IMR-90 (cell line): ENCODE measurements at regions not wholly inside any gene's neighbourhood (a gene's known extent, or its start where the extent isn't known, plus 50 kb on each side); places are given as distances from the start of the nearest gene placed in this dataset.
"Not testable (repeated sequence)": the region's sequence is repeated elsewhere in the genome, so short reads cannot be mapped to it uniquely, and the experiment has no call there.

ENCODE experiments used
- ATAC-seq: fragments of 200-7000 bp; cut with Tn5 transposase; 2 replicates; pipeline ENCODE4 v1.9.1; 2020; ENCODE audit warnings: low read depth, mild to moderate bottlenecking, moderate library complexity
- BruUV-seq: library from RNA; stranded (reverse); fragments of 400-500 nt; replicated peaks from 2 replicates; lab custom pipeline; 2021; lab: Mats Ljungman, UMichigan
- CTCF ChIA-PET: fragments of 300-600 bp; formaldehyde crosslinking; extraction: SDS; loops from one replicate; lab custom pipeline; 2021; ENCODE audit warnings: antibody characterized with exemption; lab: Yijun Ruan, JAX
- POLR2A ChIA-PET: fragments of 300-600 bp; sonication (Branson Sonifier 250); formaldehyde crosslinking; loops from one replicate; lab custom pipeline; 2022; ENCODE audit warnings: antibody characterized with exemption; ENCODE audit not compliant: unreplicated experiment; lab: Charles Lee
- DNase-seq: peaks from one replicate; pipeline ENCODE4 v3.0.0; 2013
- H2AFZ ChIP-seq: replicated peaks from 2 replicates; pipeline ENCODE3; 2013; ENCODE audit warnings: low read length, mild to moderate bottlenecking; ENCODE audit not compliant: poor library complexity
- H2AK5ac ChIP-seq: 2 replicates; pipeline ENCODE4 v1.6.1; 2013; ENCODE audit warnings: low read depth, low read length, inconsistent platforms
- H2AK9ac ChIP-seq: replicated peaks from 2 replicates; pipeline ENCODE3; 2013; ENCODE audit warnings: mild to moderate bottlenecking, low read depth, low read length, moderate library complexity; ENCODE audit not compliant: poor library complexity
- H2BK120ac ChIP-seq: 2 replicates; pipeline ENCODE4 v1.6.1; 2013; ENCODE audit warnings: low read depth, low read length, inconsistent platforms
- H2BK15ac ChIP-seq: 3 replicates; pipeline ENCODE4 v1.6.1; 2013; ENCODE audit warnings: low read depth, low read length, inconsistent platforms
- H2BK20ac ChIP-seq: 2 replicates; pipeline ENCODE4 v1.6.1; 2013; ENCODE audit warnings: low read depth, mild to moderate bottlenecking, inconsistent platforms, low read length, moderate library complexity
- H2BK5ac ChIP-seq: 2 replicates; pipeline ENCODE4 v1.6.1; 2013; ENCODE audit warnings: mild to moderate bottlenecking, low read depth, low read length, inconsistent platforms; ENCODE audit not compliant: poor library complexity, severe bottlenecking
- H3K14ac ChIP-seq: replicated peaks from 2 replicates; pipeline ENCODE4 v1.6.1; 2013; ENCODE audit warnings: low read depth, low read length, inconsistent platforms
- H3K18ac ChIP-seq: 2 replicates; pipeline ENCODE4 v1.6.1; 2013; ENCODE audit warnings: low read depth, low read length, control low read depth
- H3K23ac ChIP-seq: 2 replicates; pipeline ENCODE4 v1.6.1; 2013; ENCODE audit warnings: low read depth, low read length, inconsistent platforms
- H3K27ac ChIP-seq: 2 replicates; pipeline ENCODE4 v1.5.1; 2013; ENCODE audit warnings: mild to moderate bottlenecking, control low read depth, low read length; ENCODE audit not compliant: insufficient read depth
- H3K27me3 ChIP-seq: 2 replicates; pipeline ENCODE4 v1.6.1; 2013; ENCODE audit warnings: low read length; ENCODE audit not compliant: control insufficient read depth, insufficient read depth
- H3K36me3 ChIP-seq: 2 replicates; pipeline ENCODE4 v1.6.1; 2013; ENCODE audit warnings: low read length, mixed read lengths; ENCODE audit not compliant: control insufficient read depth, insufficient read depth
- H3K4ac ChIP-seq: 2 replicates; pipeline ENCODE4 v1.6.1; 2013; ENCODE audit warnings: low read depth, low read length, inconsistent platforms
- H3K4me1 ChIP-seq: 2 replicates; pipeline ENCODE4 v1.6.1; 2013; ENCODE audit warnings: low read length, mixed read lengths; ENCODE audit not compliant: control insufficient read depth, insufficient read depth
- H3K4me2 ChIP-seq: 2 replicates; pipeline ENCODE4 v1.6.1; 2013; ENCODE audit warnings: low read depth, mild to moderate bottlenecking, control low read depth, low read length, moderate library complexity
- H3K4me3 ChIP-seq: 2 replicates; pipeline ENCODE4 v1.5.1; 2013; ENCODE audit warnings: low read depth, mild to moderate bottlenecking, control low read depth, low read length, moderate library complexity; ENCODE audit not compliant: insufficient read depth
- H3K56ac ChIP-seq: 2 replicates; pipeline ENCODE4 v1.6.1; 2013; ENCODE audit warnings: low read length, inconsistent platforms; ENCODE audit not compliant: insufficient read depth; ENCODE audit errors: extremely low read depth
- H3K79me1 ChIP-seq, 2 experiments: 2 replicates each; pipeline ENCODE4 v1.6.1; 2013; ENCODE audit warnings: low read length in 2 of 2, inconsistent platforms in 1 of 2, low read depth in 1 of 2
- H3K9ac ChIP-seq: 2 replicates; pipeline ENCODE4 v1.6.1; 2013; ENCODE audit warnings: low read depth, low read length, control low read depth
- H3K9me1 ChIP-seq: 2 replicates; pipeline ENCODE4 v1.6.1; 2013; ENCODE audit warnings: low read length, inconsistent platforms; ENCODE audit not compliant: insufficient read depth
- H3K9me3 ChIP-seq: 2 replicates; pipeline ENCODE4 v1.6.1; 2013; ENCODE audit warnings: low read length; ENCODE audit not compliant: control insufficient read depth, insufficient read depth
- H4K20me1 ChIP-seq: 2 replicates; pipeline ENCODE4 v1.6.1; 2013; ENCODE audit warnings: low read length, inconsistent platforms; ENCODE audit not compliant: insufficient read depth
- H4K5ac ChIP-seq: 2 replicates; pipeline ENCODE4 v1.6.1; 2013; ENCODE audit warnings: mild to moderate bottlenecking, low read depth, low read length, control low read depth
- H4K8ac ChIP-seq, 2 experiments: 2 replicates each; pipeline ENCODE4 v1.6.1; 2013; ENCODE audit warnings: low read depth in 2 of 2, low read length in 2 of 2, control low read depth in 1 of 2, inconsistent platforms in 1 of 2
- H4K91ac ChIP-seq: 2 replicates; pipeline ENCODE4 v1.6.1; 2013; ENCODE audit warnings: low read depth, low read length, inconsistent platforms; ENCODE audit not compliant: insufficient read depth
- WGBS, 2 experiments: methylation state at CpG; one replicate each; pipeline versions ENCODE4 v1.1.5 to v1.1.7; 2013; ENCODE audit warnings: missing lambda C conversion rate in 2 of 2; ENCODE audit not compliant: insufficient read length in 1 of 2; ENCODE audit errors: extremely low coverage in 2 of 2; 5-methylcytosine and 5-hydroxymethylcytosine counted together
- dilution Hi-C: fragments of 300-500 bp; cut with HindIII; formaldehyde crosslinking; loops from one replicate; pipeline ENCODE4 v1.14.3; 2018; ENCODE audit warnings: low sequenced_read_pairs; ENCODE audit not compliant: unreplicated experiment
- in situ Hi-C: fragments of 300-500 bp; cut with MboI; formaldehyde crosslinking; loops from 3 replicates; pipeline ENCODE4 v1.14.3; 2019; ENCODE audit warnings: low sequenced_read_pairs, inconsistent platforms, mixed read lengths
- intact Hi-C: fragments of 100-400 bp; cut with micrococcal nuclease; formaldehyde crosslinking; loops from 2 replicates; pipeline ENCODE4 v1.10.0; 2022

DNA sequence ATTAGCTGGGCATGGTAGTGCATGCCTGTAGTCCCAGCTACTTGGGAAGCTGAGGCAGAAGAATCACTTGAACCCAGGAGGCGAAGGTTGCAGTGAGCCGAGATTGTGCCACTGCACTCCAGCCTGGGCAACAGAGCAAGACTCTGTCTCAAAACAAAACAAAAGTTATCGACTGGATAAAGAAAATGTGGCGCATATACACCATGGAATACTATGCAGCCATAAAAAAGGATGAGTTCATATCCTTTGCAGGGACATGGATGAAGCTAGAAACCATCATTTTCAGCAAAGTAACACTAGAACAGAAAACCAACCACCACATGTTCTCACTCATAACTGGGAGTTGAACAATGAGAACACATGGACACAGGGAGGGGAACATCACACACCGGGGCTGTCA, 50.3 kb upstream of the USP9X start:
- WGBS, 2 experiments, result no CpG with 5 or more reads among the region's 5 CpGs

More for the DNA sequence above, 50.3 kb upstream of the USP9X start:
- H3K27ac ChIP-seq, H2AFZ ChIP-seq, H3K9me3 ChIP-seq, H3K14ac ChIP-seq, H3K27me3 ChIP-seq, POLR2A ChIA-PET, H3K4me2 ChIP-seq, H3K4me1 ChIP-seq, H3K9ac ChIP-seq, H3K36me3 ChIP-seq, H2AK5ac ChIP-seq, ATAC-seq, DNase-seq, intact Hi-C loops, H4K91ac ChIP-seq, H2BK15ac ChIP-seq, H4K20me1 ChIP-seq, H2AK9ac ChIP-seq, H3K4me3 ChIP-seq, H4K5ac ChIP-seq, H3K4ac ChIP-seq, H3K79me1 ChIP-seq, BruUV-seq, in situ Hi-C loops, H3K18ac ChIP-seq, H2BK5ac ChIP-seq, H3K9me1 ChIP-seq, H4K8ac ChIP-seq, H2BK20ac ChIP-seq, H3K23ac ChIP-seq, H2BK120ac ChIP-seq, H3K56ac ChIP-seq, dilution Hi-C loops: not testable (repeated sequence)
- CTCF ChIA-PET, result interaction anchor here (1.0 to 1.7 kb wide), 2 partner anchors 8 to 10 kb away, joined by 4 to 5 read pairs; no protein-coding TSS in a partner anchor
